ENCODE measurements at regions not wholly inside any gene's neighbourhood (a gene's known extent, or its start where the extent isn't known, plus 50 kb on each side); places are given as distances from the start of the nearest gene placed in this dataset.

DNA sequence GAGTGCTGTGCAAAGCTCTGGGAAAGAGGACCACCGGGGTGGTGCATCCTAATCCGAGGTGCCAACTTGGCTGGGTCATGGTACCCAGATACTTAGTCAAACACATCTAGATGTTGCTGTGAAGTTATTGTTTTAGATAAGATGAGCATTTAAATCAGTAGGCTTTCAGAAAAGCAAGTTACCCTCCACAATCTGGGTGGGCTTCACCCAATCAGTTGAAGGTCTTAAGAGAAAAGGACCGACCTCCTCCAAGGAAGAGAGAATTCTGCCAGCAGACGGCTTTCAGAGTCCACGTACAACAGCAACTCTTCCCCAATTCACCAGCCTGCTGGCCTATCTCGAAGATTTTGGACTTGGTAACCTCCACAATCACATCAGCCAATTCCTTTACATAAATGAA, 338.1 kb downstream of the C16orf95 start:
- Mint-ChIP-seq H3K4me1 (no peaks in the 10 kb centered on the region), H3K27me3 (ENCODE audit: insufficient read depth) (no peaks in the 10 kb centered on the region), H3K36me3 (ENCODE audit: low read depth) (no peaks in the 10 kb centered on the region), H3K4me3 (no peak overlapping the region), H3K27ac (no peak overlapping the region), H3K9me3 (peaks cover 3% of the 10 kb centered on the region)
- Histone ChIP-seq H3K9ac (ENCODE audit: extremely low read depth, low read length, poor library complexity, severe bottlenecking) (no peak overlapping the region), H3K4me1 (ENCODE audit: control insufficient read depth, insufficient read depth, low read length) (no peaks in the 10 kb centered on the region), H3K27me3 (ENCODE audit: control insufficient read depth, insufficient read depth, low read length, poor library complexity, severe bottlenecking) (no peaks in the 10 kb centered on the region), H3K9me3 (ENCODE audit: control insufficient read depth, low read length) (peaks cover 6% of the 10 kb centered on the region), H3K4me3 (ENCODE audit: low read length) (no peak overlapping the region), H3K27ac (ENCODE audit: low read depth, low read length) (no peak overlapping the region), H3K36me3 (ENCODE audit: control insufficient read depth, insufficient read depth, low read length) (no peaks in the 10 kb centered on the region)
- 87% methylated on average over 6 of the region's 6 CpGs; no CpG with 5 or more reads in 1 of the 2 experiments for WGBS, 2 experiments (ENCODE audit: insufficient coverage in 1 of 2, insufficient read length in 1 of 2)
- DNase-seq = no peak
- TF ChIP-seq CTCF (conservative IDR thresholded peaks at IDR 0.05) = no peak

- peaks cover 2% of the 10 kb centered on the region for H3K4me1 ChIP-seq (ENCODE audit: control insufficient read depth, insufficient read depth, low read length)
- WGBS, 2 experiments (ENCODE audit: insufficient coverage in 1 of 2, insufficient read length in 1 of 2) = 87 to 98% methylated on average over 1 of the region's 1 CpG
- no peak overlapping the region for H3K9ac ChIP-seq (ENCODE audit: extremely low read depth, low read length, poor library complexity, severe bottlenecking)
- Mint-ChIP-seq H3K27ac (no peak overlapping the region), H3K27me3 (ENCODE audit: insufficient read depth) (no peaks in the 10 kb centered on the region), H3K4me1 (peaks cover 5% of the 10 kb centered on the region), H3K4me3 (no peak overlapping the region), H3K9me3 (peaks cover 2% of the 10 kb centered on the region), H3K36me3 (ENCODE audit: low read depth) (no peaks in the 10 kb centered on the region)
- no peaks in the 10 kb centered on the region for H3K36me3 ChIP-seq (ENCODE audit: control insufficient read depth, insufficient read depth, low read length)
- H3K9me3 ChIP-seq (ENCODE audit: control insufficient read depth, low read length) = no peaks in the 10 kb centered on the region
- H3K27me3 ChIP-seq (ENCODE audit: control insufficient read depth, insufficient read depth, low read length, poor library complexity, severe bottlenecking) = no peaks in the 10 kb centered on the region
- no peak for DNase-seq
- no peak for TF ChIP-seq CTCF (conservative IDR thresholded peaks at IDR 0.05)
- no peak overlapping the region for H3K27ac ChIP-seq (ENCODE audit: low read depth, low read length)
- no peak overlapping the region for H3K4me3 ChIP-seq (ENCODE audit: low read length)
These were observed 337.1 kb downstream of the C16orf95 start for GRCh38 chr16:86979984-86980553.

DNA sequence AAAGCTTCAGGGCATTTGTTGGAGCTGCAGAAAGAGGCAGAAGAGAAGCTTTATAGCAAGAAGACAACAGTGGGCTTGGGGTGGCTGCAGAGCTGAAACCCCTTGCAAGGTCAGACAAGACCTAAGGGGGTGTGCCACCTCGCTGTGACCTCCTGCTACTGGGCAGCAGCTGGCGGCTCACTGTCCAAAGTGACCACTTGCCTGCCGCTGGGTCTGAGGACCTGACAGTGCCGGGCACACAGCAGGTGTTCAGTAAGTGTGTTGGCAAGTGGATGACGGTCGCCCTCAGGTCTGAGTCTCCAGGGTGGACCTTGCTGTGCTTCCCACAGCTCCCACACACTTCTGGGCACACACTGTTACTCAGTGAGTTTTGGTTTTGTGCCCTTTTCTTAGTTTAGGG, 336.5 kb downstream of the C16orf95 start:
- no peak overlapping the region for H3K4me3 ChIP-seq (ENCODE audit: low read length)
- no peaks in the 10 kb centered on the region for H3K9me3 Mint-ChIP-seq
- no peak overlapping the region for H3K4me3 Mint-ChIP-seq
- H3K27me3 ChIP-seq (ENCODE audit: control insufficient read depth, insufficient read depth, low read length, poor library complexity, severe bottlenecking) = no peaks in the 10 kb centered on the region
- no peak overlapping the region for H3K27ac Mint-ChIP-seq
- H3K4me1 ChIP-seq (ENCODE audit: control insufficient read depth, insufficient read depth, low read length) = peaks cover 3% of the 10 kb centered on the region
- no peak for DNase-seq
- H3K36me3 ChIP-seq (ENCODE audit: control insufficient read depth, insufficient read depth, low read length) = no peaks in the 10 kb centered on the region
- H3K9ac ChIP-seq (ENCODE audit: extremely low read depth, low read length, poor library complexity, severe bottlenecking) = no peak overlapping the region
- no peak for TF ChIP-seq CTCF (conservative IDR thresholded peaks at IDR 0.05)
- H3K36me3 Mint-ChIP-seq (ENCODE audit: low read depth) = no peaks in the 10 kb centered on the region
- 87 to 94% methylated on average over 3 to 6 of the region's 6 CpGs for WGBS, 2 experiments (ENCODE audit: insufficient coverage in 1 of 2, insufficient read length in 1 of 2)
- no peaks in the 10 kb centered on the region for H3K9me3 ChIP-seq (ENCODE audit: control insufficient read depth, low read length)
- no peak overlapping the region for H3K27ac ChIP-seq (ENCODE audit: low read depth, low read length)
- H3K27me3 Mint-ChIP-seq (ENCODE audit: insufficient read depth) = no peaks in the 10 kb centered on the region
- peaks cover 11% of the 10 kb centered on the region for H3K4me1 Mint-ChIP-seq

Data from endodermal cell (in vitro differentiated cells).